Left kidney (tissue), 1 donor: ENCODE measurements at regions not wholly inside any gene's neighbourhood (a gene's known extent, or its start where the extent isn't known, plus 50 kb on each side); places are given as distances from the start of the nearest gene placed in this dataset.
A peak's percentile ranks its signal among the peaks of the same experiment; 100 is the strongest.

Source experiments
- DNase-seq: peaks from one replicate; pipeline ENCODE4 v3.0.0-alpha.2; 2013

DNA sequence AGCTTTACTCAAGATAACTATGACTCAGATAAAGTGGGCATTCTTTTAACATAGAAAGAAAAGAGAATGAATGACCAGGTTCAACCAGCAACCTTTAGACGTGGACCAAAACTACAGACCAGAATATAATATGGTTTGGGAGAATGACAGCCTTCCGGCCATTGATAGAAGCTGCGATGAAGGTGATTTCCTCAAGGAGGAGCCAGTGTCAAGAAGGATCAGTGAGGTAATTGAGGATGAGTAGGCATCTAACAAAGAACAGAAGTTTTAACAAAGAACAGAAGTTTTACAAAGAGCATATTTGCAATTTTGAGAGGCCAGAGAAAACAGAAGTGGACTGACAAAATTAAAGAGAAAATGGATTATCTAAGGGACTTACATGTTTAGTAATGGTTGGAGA, 289.0 kb upstream of the AGTR1 start:
- DNase-seq = no peak

- no peak for DNase-seq
These were observed 277.5 kb upstream of the AGTR1 start for GRCh38 chr3:148420242-148420641.

DNA sequence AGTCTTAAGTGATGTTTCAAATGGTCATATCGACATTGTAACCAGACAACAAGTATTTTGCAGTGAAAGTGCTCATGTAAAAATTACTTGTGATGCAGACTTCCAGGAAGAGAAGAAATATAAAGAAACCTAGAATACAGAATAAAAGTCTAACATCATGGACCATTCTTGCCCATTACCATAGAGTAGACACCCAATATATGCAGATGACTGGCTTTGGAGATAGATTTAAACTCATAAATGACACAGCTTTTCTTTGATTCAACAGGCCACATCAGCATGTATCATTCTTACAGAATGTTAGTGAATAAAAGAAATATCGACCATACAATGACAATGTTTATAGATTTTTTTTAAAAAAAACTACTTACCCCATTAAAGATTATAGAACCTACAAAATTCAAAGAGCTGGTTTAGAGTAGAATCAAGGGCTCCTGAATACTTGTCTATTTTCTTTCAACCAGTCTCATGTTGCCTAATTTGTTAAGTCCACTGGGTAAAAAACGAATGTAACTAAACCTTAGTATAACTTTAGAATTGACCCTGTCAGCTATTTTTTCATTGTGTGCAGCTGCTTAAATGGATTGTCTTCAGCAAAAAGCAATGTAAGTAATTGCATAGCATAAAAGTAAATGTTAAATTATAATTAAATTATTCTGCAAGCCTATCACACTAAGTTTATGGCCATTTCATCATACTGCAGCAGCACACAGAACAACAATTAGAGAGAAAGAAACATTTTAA, 268.7 kb upstream of the AGTR1 start:
- DNase-seq = no peak

- DNase-seq = no peak
These were observed 264.0 kb upstream of the AGTR1 start for GRCh38 chr3:148433665-148434064.

- no peak for DNase-seq
These were observed 262.2 kb upstream of the AGTR1 start for GRCh38 chr3:148435534-148435933.

DNA sequence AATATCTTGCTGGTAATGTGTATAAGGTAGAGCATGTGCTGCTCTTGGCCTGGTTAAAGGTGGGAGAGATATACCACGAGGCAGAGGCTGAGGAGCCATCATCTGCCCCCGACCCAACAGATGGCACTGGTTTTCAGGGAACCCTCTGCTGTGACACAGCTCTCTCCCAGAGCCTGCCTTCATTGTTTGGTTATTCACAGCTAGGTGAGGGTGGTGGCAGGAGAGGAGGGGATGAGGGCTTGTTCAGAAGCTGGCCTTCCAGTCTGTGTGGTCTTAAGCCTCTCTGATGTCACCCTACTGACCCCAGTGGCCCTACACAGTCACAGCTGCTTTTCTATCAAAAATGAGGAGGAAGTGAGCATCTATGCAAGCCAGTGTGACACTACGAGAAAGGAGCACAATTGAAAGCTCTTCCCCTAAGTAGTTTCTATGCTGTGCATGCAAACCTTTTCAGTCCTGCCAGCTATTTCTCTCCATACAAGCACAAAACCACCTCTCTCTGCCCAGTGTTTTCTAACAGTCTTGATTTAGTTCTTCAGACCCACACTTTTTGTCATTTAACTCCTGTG, 258.4 kb upstream of the AGTR1 start:
- no peak for DNase-seq

GRCh38 chr3:148441191-148441590, 256.5 kb upstream of the AGTR1 start:
- DNase-seq = no peak

- no peak for DNase-seq
These were observed 246.9 kb upstream of the AGTR1 start for GRCh38 chr3:148450819-148451218.

DNA sequence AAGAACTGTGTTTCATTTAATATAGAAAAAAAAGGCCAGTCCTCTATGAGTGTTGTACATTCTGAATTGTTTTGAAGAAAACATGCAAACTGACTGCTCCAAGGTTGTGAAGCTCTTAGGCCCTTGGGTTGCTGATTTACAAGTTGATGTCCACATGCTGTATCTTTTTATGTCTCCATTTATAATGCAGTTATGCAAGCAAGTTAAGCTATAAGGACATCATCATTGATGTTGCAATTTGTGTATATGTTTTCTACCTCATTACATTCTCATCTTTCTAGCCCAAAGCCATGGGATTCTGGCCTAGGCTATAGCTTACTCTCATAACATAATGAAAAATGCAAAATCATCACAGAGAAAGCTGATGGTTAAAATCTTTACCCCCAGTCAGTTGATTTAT, 245.7 kb upstream of the AGTR1 start:
- DNase-seq = no peak

GRCh38 chr3:148453781-148454191, 243.9 kb upstream of the AGTR1 start:
- peak; percentile 6 for DNase-seq

- no peak for DNase-seq
These were observed 242.6 kb upstream of the AGTR1 start for GRCh38 chr3:148455098-148455497.

DNA sequence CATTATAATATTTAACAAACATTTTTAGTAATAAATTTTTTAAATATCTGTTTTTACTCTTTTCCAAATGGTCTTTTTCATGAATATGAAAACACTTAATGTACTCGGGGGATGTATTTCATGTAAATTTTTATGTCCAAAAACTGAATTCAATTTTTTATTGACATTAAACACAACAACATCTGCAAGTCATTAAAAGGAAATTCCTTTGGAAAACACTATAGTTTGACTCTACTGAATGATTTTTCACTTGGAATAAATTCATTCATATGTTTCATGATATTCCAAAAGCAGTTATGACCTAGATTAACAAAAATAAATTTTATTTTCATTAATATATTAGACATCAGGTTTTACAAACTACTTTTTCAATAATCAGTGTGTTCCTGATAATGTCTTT, 239.8 kb upstream of the AGTR1 start:
- DNase-seq = no peak

GRCh38 chr3:148459931-148460513, 237.7 kb upstream of the AGTR1 start:
- DNase-seq = no peak

GRCh38 chr3:148460686-148461085, 237.0 kb upstream of the AGTR1 start:
- DNase-seq = no peak

- DNase-seq = no peak
These were observed 233.5 kb upstream of the AGTR1 start for GRCh38 chr3:148464246-148464645.

GRCh38 chr3:148466143-148466542, 231.6 kb upstream of the AGTR1 start:
- DNase-seq = no peak

- DNase-seq = no peak
These were observed 230.5 kb upstream of the AGTR1 start for GRCh38 chr3:148466980-148467740.

GRCh38 chr3:148477375-148477774, 220.3 kb upstream of the AGTR1 start:
- DNase-seq = no peak

DNA sequence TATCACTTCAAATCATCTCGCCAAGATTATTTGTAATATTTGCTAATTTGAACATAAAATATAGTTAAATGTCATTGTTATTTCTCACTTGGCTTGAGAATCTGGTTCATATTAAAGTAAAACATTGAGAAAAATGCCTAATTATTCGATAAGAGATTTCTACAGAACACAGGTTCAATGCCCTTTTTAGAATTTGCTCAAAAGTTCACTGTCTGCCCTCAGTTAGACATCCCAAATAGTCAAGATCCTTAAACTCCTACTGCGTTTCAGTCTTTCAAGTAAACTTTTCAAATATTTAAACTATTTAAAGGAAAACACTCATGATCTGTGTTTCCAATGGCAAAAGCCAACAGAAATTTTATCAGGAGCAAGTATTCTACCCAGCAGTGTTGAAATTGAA, 204.1 kb upstream of the AGTR1 start:
- DNase-seq = no peak

DNA sequence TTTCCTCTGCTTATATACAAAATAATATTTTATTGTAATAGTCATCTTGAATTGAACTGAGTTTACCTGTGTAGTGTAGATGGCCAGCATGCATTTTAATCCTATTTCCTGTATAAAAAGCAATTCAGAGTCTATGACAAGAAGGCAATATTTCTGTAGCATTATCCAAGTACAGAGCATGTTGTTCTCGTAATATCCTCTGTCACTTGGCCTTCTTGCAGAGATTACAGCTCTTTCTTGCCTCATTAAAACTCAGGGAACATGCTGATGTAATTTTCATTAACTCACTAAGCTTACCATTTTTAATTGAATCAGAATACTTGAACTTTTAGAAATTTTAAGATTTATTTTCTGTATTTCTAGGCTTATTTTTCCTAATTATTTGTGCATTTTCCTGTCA, 203.3 kb upstream of the AGTR1 start:
- DNase-seq = no peak

DNA sequence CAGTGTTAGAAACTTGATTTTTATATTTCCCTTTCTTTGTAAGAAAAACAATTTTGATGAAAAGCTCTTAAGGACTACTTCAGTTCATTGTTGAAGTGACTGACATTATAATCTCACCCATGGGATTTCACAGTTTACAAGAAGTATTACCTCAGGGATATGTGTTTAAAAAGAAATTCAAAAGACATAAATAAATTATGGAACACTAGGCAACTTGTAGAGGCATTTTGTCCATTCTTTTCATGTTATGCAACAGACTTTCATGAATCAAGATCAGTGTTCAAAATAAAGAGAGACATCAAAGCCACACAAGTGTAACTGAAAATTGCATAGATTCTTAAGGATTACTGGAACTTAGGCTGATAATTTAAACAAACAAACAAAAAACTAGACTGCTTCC, 196.8 kb upstream of the AGTR1 start:
- DNase-seq = peak; percentile 26

- DNase-seq = no peak
These were observed 187.6 kb upstream of the AGTR1 start for GRCh38 chr3:148510116-148510515.

DNA sequence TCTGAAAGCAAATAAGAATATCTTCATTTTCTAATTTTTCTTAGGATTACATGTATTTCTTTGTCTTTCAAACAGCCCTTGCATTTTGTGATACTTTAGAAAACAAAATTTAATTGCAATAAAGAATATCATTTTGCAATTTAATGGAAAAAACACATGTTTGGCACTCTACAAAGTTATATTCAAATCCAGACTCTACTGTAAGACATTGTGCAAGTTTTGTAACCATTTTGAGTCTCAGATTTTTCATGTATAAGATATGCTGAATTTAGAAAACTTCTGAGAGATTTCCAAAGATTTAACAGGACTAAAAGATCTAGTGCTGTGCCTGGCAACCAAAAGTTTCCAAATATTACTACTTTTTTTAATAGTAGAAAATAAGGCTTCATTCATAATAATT, 187.1 kb upstream of the AGTR1 start:
- no peak for DNase-seq
